ENCODE measurements at regions not wholly inside any gene's neighbourhood (a gene's known extent, or its start where the extent isn't known, plus 50 kb on each side); places are given as distances from the start of the nearest gene placed in this dataset.
"Not testable (repeated sequence)": the region's sequence is repeated elsewhere in the genome, so short reads cannot be mapped to it uniquely, and the experiment has no call there.

GRCh38 chrX:12060489-12061260 lies 77.6 kb upstream of the FRMPD4 start:
- DNase-seq = no peak

GRCh38 chrX:12065251-12065650 lies 73.0 kb upstream of the FRMPD4 start:
- no peak for DNase-seq

- no peak for DNase-seq
These were observed 62.2 kb upstream of the FRMPD4 start for GRCh38 chrX:12076046-12076445.

DNA sequence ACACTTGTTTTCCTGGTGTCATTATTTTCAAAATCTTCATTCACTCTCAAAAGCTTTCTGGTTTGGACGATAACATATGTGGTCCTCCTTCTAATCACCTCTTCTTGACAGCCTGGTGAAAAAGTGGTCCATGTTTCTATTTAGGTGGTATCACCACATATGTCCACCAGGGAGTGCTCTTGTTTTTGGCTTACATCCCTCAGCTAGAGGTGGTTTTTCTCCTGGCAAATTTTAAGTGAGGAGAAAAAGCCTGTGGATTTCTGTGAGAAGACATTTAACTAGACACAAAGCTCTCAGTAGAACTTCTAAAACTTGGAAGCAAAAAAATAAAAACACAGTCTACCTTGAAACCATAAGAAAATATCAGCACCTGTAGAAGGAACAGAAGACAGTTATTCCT lies 58.0 kb upstream of the FRMPD4 start:
- no peak for DNase-seq

GRCh38 chrX:12082959-12083358 lies 55.3 kb upstream of the FRMPD4 start:
- not testable (repeated sequence) for DNase-seq

Measured in activated T-cell treated with anti-CD3 and anti-CD28 coated beads, Interleukin-2, amount 50 U/mL, for 48 hours (primary cell).